Peyer's patch (tissue), 4 donors: ENCODE measurements at regions not wholly inside any gene's neighbourhood (a gene's known extent, or its start where the extent isn't known, plus 50 kb on each side); places are given as distances from the start of the nearest gene placed in this dataset.

Experiments used
- DNase-seq, 3 donors: peaks; one replicate each; pipeline ENCODE4 v3.0.0-alpha.2; 2017 to 2019
- H3K27ac ChIP-seq, 4 donors: fragments of 200-600 bp; sonication (generic); one replicate each; pipeline ENCODE4 v1.5.1; 2016 to 2019
- H3K27me3 ChIP-seq, 2 donors: fragments of 200-600 bp; sonication (generic); one replicate each; pipeline ENCODE4 v1.5.1; 2019
- H3K36me3 ChIP-seq, 3 donors: fragments of 200-600 bp; sonication (generic); one replicate each; pipeline ENCODE4 v1.5.1; 2016 to 2019
- H3K4me1 ChIP-seq, 4 donors: fragments of 200-600 bp; sonication (generic); one replicate each; pipeline ENCODE4 v1.5.1; 2016 to 2019
- H3K4me3 ChIP-seq, 4 donors: fragments of 200-600 bp; sonication (generic); 1 replicate in 3 of 4; 2 replicates in 1 of 4; pipeline ENCODE4 v1.5.1; 2016 to 2019; ENCODE audit warnings: mild to moderate bottlenecking in 1 of 4
- H3K9me3 ChIP-seq, 4 donors: fragments of 200-600 bp; sonication (generic); one replicate each; pipeline ENCODE4 v1.5.1; 2016 to 2019; ENCODE audit warnings: mild to moderate bottlenecking in 1 of 4
- CTCF ChIP-seq, 6 experiments: fragments of 450-650 bp in 4 of 6; fragments of 200-600 bp in 2 of 6; sonication (generic) in 1 of 6; IDR thresholded peaks; one replicate each; pipeline ENCODE4 v1.5.1; 2017 to 2019; ENCODE audit warnings: antibody characterized with exemption in 6 of 6, mild to moderate bottlenecking in 3 of 6, moderate library complexity in 1 of 6
- POLR2A ChIP-seq, 2 donors: fragments of 450-650 bp; IDR thresholded peaks; one replicate each; pipeline ENCODE4 v1.5.1; 2017; ENCODE audit warnings: antibody characterized with exemption in 2 of 2, mild to moderate bottlenecking in 2 of 2, moderate library complexity in 2 of 2

- no peaks in the 10 kb centered on the region for H3K27me3 ChIP-seq
- no peak for DNase-seq
- no peaks in the 10 kb centered on the region for H3K36me3 ChIP-seq
- no peak overlapping the region for H3K4me3 ChIP-seq
- H3K9me3 ChIP-seq, result no peaks in the 10 kb centered on the region
- no peaks in the 10 kb centered on the region for H3K4me1 ChIP-seq
- TF ChIP-seq POLR2A (IDR thresholded peaks at IDR 0.05) (no peak), CTCF (IDR thresholded peaks at IDR 0.05) (no peak)
- H3K27ac ChIP-seq, result no peak overlapping the region
Measured at GRCh38 chr5:52409835-52410234, 377.9 kb upstream of the ITGA1 start.

- TF ChIP-seq POLR2A (IDR thresholded peaks at IDR 0.05) (no peak), CTCF (IDR thresholded peaks at IDR 0.05) (no peak)
- DNase-seq, result no peak
- H3K9me3 ChIP-seq, result no peaks in the 10 kb centered on the region
Measured at GRCh38 chr5:52419357-52419756, 368.4 kb upstream of the ITGA1 start.

GRCh38 chr5:52427615-52428014 lies 360.1 kb upstream of the ITGA1 start:
- H3K27ac ChIP-seq, result no peak overlapping the region
- no peaks in the 10 kb centered on the region for H3K36me3 ChIP-seq
- no peak for TF ChIP-seq POLR2A (IDR thresholded peaks at IDR 0.05)
- no peak for TF ChIP-seq CTCF (IDR thresholded peaks at IDR 0.05)
- no peaks in the 10 kb centered on the region for H3K27me3 ChIP-seq
- H3K4me3 ChIP-seq, result no peak overlapping the region
- peaks cover 0 to 4% (median 0%) of the 10 kb centered on the region in 4 donors for H3K9me3 ChIP-seq
- H3K4me1 ChIP-seq, result no peaks in the 10 kb centered on the region
- no peak for DNase-seq

More at GRCh38 chr5:52419357-52419756, 368.4 kb upstream of the ITGA1 start:
- no peaks in the 10 kb centered on the region for H3K27me3 ChIP-seq
- no peak overlapping the region for H3K27ac ChIP-seq
- no peaks in the 10 kb centered on the region for H3K4me1 ChIP-seq
- no peaks in the 10 kb centered on the region for H3K36me3 ChIP-seq
- H3K4me3 ChIP-seq, result no peak overlapping the region

GRCh38 chr5:52428977-52429489 lies 358.7 kb upstream of the ITGA1 start:
- peaks cover 0 to 4% (median 0%) of the 10 kb centered on the region in 4 donors for H3K9me3 ChIP-seq
- H3K36me3 ChIP-seq, result no peaks in the 10 kb centered on the region
- no peak overlapping the region for H3K27ac ChIP-seq
- DNase-seq, result no peak
- H3K4me1 ChIP-seq, result no peaks in the 10 kb centered on the region
- no peak overlapping the region for H3K4me3 ChIP-seq
- TF ChIP-seq POLR2A (IDR thresholded peaks at IDR 0.05) (no peak), CTCF (IDR thresholded peaks at IDR 0.05) (no peak)
- no peaks in the 10 kb centered on the region for H3K27me3 ChIP-seq

- no peak for TF ChIP-seq POLR2A (IDR thresholded peaks at IDR 0.05)
- Histone ChIP-seq H3K27me3 (no peaks in the 10 kb centered on the region), H3K27ac (no peak overlapping the region), H3K4me3 (no peak overlapping the region), H3K36me3 (no peaks in the 10 kb centered on the region), H3K9me3 (no peaks in the 10 kb centered on the region), H3K4me1 (no peaks in the 10 kb centered on the region)
- no peak for DNase-seq
Measured at GRCh38 chr5:52441768-52442167, 345.9 kb upstream of the ITGA1 start.

- no peaks in the 10 kb centered on the region for H3K9me3 ChIP-seq
- no peak overlapping the region for H3K27ac ChIP-seq
- TF ChIP-seq CTCF (IDR thresholded peaks at IDR 0.05), result no peak
- no peak for TF ChIP-seq POLR2A (IDR thresholded peaks at IDR 0.05)
- no peaks in the 10 kb centered on the region for H3K27me3 ChIP-seq
- DNase-seq, result no peak
- no peaks in the 10 kb centered on the region for H3K4me1 ChIP-seq
- no peak overlapping the region for H3K4me3 ChIP-seq
- no peaks in the 10 kb centered on the region for H3K36me3 ChIP-seq
Measured at GRCh38 chr5:52443187-52443586, 344.5 kb upstream of the ITGA1 start.
